Choroid plexus epithelial cell (primary cell): ENCODE measurements at regions not wholly inside any gene's neighbourhood (a gene's known extent, or its start where the extent isn't known, plus 50 kb on each side); places are given as distances from the start of the nearest gene placed in this dataset.

Source experiments
- DNase-seq: peaks from one replicate; pipeline ENCODE4 v3.0.0-alpha.2; 2010; ENCODE audit warnings: low read depth
- H3K4me3 ChIP-seq: 2 replicates; pipeline ENCODE4 v1.5.1; 2011; ENCODE audit warnings: low read depth, mild to moderate bottlenecking, control low read depth, low read length, moderate library complexity
- CTCF ChIP-seq: conservative IDR thresholded peaks from 2 replicates; pipeline ENCODE4 v1.5.1; 2011; ENCODE audit warnings: low read depth, mild to moderate bottlenecking, control low read depth, inconsistent platforms, low read length, moderate library complexity

DNA sequence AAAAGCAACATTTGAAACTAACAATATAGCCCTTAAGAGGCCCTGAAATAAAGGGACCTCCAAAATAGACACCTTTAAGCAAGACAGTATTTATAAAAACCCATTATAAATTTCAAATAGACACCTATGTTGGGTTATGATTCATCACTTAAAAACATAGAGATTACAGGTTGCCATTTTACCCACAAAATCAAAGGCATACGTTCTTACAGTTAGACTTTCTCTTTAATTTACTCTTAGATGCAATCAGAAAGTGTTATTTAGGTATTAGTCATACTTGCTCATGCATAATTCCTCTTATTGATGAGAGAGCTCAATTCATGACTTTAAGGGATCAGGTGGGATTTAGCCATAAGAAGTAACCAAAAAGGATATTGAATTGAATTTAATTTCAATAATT is 51.5 kb upstream of the TMEM200A start:
- TF ChIP-seq CTCF = no peak
- no peak for DNase-seq
- no peak overlapping the region for H3K4me3 ChIP-seq

- no peak for DNase-seq
- H3K4me3 ChIP-seq = no peak overlapping the region
- TF ChIP-seq CTCF = no peak
These were observed 52.6 kb upstream of the TMEM200A start for GRCh38 chr6:130313206-130313605.

- TF ChIP-seq CTCF = no peak
- no peak for DNase-seq
- no peak overlapping the region for H3K4me3 ChIP-seq
These were observed 56.8 kb upstream of the TMEM200A start for GRCh38 chr6:130309028-130309427.

- no peak overlapping the region for H3K4me3 ChIP-seq
- no peak for TF ChIP-seq CTCF
- DNase-seq = peak; percentile 76
These were observed 58.0 kb upstream of the TMEM200A start for GRCh38 chr6:130307752-130308361.

- no peak overlapping the region for H3K4me3 ChIP-seq
- DNase-seq = peak; percentile 33
- TF ChIP-seq CTCF = no peak
These were observed 59.4 kb upstream of the TMEM200A start for GRCh38 chr6:130306377-130306776.

DNA sequence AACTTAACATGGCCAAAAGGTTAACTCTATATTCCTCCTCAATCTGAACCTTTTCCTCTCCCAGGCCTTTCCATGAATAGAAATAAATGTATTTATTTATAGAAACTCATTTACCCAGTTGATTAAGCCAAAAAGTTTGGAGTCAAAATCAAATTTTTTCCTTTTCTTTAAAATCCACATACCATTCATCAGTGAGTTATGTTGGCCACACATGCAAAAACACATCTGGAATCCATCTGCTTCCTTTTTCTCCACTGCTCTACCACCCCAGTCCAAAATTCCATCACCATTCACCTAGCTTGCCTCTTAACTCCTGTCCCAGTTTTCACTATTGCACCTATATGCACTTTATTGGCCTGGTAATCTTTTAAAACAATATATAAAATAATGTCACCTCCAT is 62.4 kb upstream of the TMEM200A start:
- peak; percentile 13 for DNase-seq
- TF ChIP-seq CTCF = no peak
- H3K4me3 ChIP-seq = no peak overlapping the region

- no peak for DNase-seq
- H3K4me3 ChIP-seq = no peak overlapping the region
- no peak for TF ChIP-seq CTCF
These were observed 67.6 kb upstream of the TMEM200A start for GRCh38 chr6:130298258-130298657.
